Hypothalamus (tissue), 51 donors: ENCODE measurements at regions not wholly inside any gene's neighbourhood (a gene's known extent, or its start where the extent isn't known, plus 50 kb on each side); places are given as distances from the start of the nearest gene placed in this dataset.
"Not testable (repeated sequence)": the region's sequence is repeated elsewhere in the genome, so short reads cannot be mapped to it uniquely, and the experiment has no call there.

ENCODE experiments used
- DNase-seq, 51 donors: peaks; one replicate each; lab custom pipeline; 2025; lab: John Stamatoyannopoulos, UW

- no peak for DNase-seq
These were observed 354.6 kb downstream of the LRRC70 start for GRCh38 chr5:62933261-62933660.

- DNase-seq: no peak
These were observed 352.7 kb downstream of the LRRC70 start for GRCh38 chr5:62931153-62931950.

GRCh38 chr5:62922191-62922590 is 343.6 kb downstream of the LRRC70 start:
- no peak for DNase-seq

- no peak for DNase-seq
These were observed 342.2 kb downstream of the LRRC70 start for GRCh38 chr5:62920856-62921255.

- no peak for DNase-seq
These were observed 330.7 kb downstream of the LRRC70 start for GRCh38 chr5:62909326-62909725.

GRCh38 chr5:62902126-62902525 is 323.5 kb downstream of the LRRC70 start:
- DNase-seq: no peak

GRCh38 chr5:62900976-62901375 is 322.4 kb downstream of the LRRC70 start:
- no peak for DNase-seq

- DNase-seq: no peak
These were observed 317.7 kb downstream of the LRRC70 start for GRCh38 chr5:62896121-62896893.

- DNase-seq: no peak
These were observed 308.1 kb downstream of the LRRC70 start for GRCh38 chr5:62886603-62887315.

GRCh38 chr5:62837330-62837729 is 258.7 kb downstream of the LRRC70 start:
- DNase-seq: not testable (repeated sequence)

GRCh38 chr5:62829604-62829986 is 251.0 kb downstream of the LRRC70 start:
- DNase-seq: no peak

GRCh38 chr5:62828742-62829603 is 250.4 kb downstream of the LRRC70 start:
- no peak for DNase-seq

GRCh38 chr5:62825623-62826220 is 247.1 kb downstream of the LRRC70 start:
- DNase-seq: no peak

- DNase-seq: no peak
These were observed 246.3 kb downstream of the LRRC70 start for GRCh38 chr5:62824936-62825335.

GRCh38 chr5:62817043-62817442 is 238.4 kb downstream of the LRRC70 start:
- not testable (repeated sequence) for DNase-seq

GRCh38 chr5:62814991-62815390 is 236.4 kb downstream of the LRRC70 start:
- no peak for DNase-seq

GRCh38 chr5:62812621-62813255 is 234.1 kb downstream of the LRRC70 start:
- DNase-seq: no peak

GRCh38 chr5:62804819-62805218 is 226.2 kb downstream of the LRRC70 start:
- DNase-seq: not testable (repeated sequence)

GRCh38 chr5:62795926-62796325 is 217.3 kb downstream of the LRRC70 start:
- DNase-seq: no peak
